GM12892 (cell line): ENCODE measurements at regions not wholly inside any gene's neighbourhood (a gene's known extent, or its start where the extent isn't known, plus 50 kb on each side); places are given as distances from the start of the nearest gene placed in this dataset.
"Not testable (repeated sequence)": the region's sequence is repeated elsewhere in the genome, so short reads cannot be mapped to it uniquely, and the experiment has no call there.

ENCODE experiments used
- POLR2A ChIP-seq: IDR thresholded peaks from 2 replicates; pipeline ENCODE4 v1.6.1; 2011; ENCODE audit warnings: low read depth, low read length, control low read depth
- POLR2AphosphoS5 ChIP-seq: IDR thresholded peaks from 2 replicates; pipeline ENCODE4 v1.6.1; 2011; ENCODE audit warnings: low read depth, low read length, control low read depth
- TAF1 ChIP-seq: IDR thresholded peaks from 2 replicates; pipeline ENCODE4 v1.6.1; 2011; ENCODE audit warnings: low read depth, mild to moderate bottlenecking, control low read depth, low read length, borderline replicate concordance

DNA sequence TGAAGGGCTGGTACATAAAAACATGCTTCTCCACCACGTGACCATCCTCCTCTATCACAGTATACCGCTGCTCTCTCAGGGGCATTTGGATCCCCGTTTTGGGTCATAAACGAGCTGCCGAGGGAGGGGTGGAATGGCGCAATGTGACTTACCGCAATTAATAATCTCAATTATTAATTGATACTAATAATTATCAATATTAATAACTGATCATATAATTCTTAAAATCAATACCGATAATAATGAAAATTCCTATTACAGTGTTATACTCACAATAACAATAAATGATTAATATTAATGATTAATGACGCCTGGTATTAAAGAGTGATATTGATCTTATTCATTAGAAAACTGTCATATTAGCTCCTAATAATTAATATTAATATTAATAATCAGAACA, 56.1 kb upstream of the FRG2C start:
- TF ChIP-seq POLR2A, TAF1, POLR2AphosphoS5: not testable (repeated sequence)
